ENCODE measurements at regions not wholly inside any gene's neighbourhood (a gene's known extent, or its start where the extent isn't known, plus 50 kb on each side); places are given as distances from the start of the nearest gene placed in this dataset.

GRCh38 chr7:68858497-68858896 lies 739.8 kb upstream of the AUTS2 start:
- H3K9me2 ChIP-seq (ENCODE audit: insufficient read depth): no peaks in the 10 kb centered on the region
- H2AFZ ChIP-seq: no peak overlapping the region
- TF ChIP-seq EZH2 (IDR thresholded peaks at IDR 0.05; ENCODE audit: insufficient read depth, poor library complexity, severe bottlenecking): no peak
- TF ChIP-seq EZH2phosphoT487 (IDR thresholded peaks at IDR 0.05; ENCODE audit: insufficient read depth, low read depth): no peak
- H3K27me3 ChIP-seq (replicated peaks; ENCODE audit: insufficient read depth): no peaks in the 10 kb centered on the region
- no peak overlapping the region for H3K9ac ChIP-seq
- no peaks in the 10 kb centered on the region for H4K20me1 ChIP-seq (ENCODE audit: insufficient read depth)
- no peaks in the 10 kb centered on the region for H3F3A ChIP-seq (ENCODE audit: insufficient read depth)
- WGBS, 2 experiments (ENCODE audit: low coverage in 1 of 2, low lambda C conversion rate in 2 of 2, missing lambda C conversion rate in 2 of 2): 3 to 14% methylated on average over 1 of the region's 1 CpG
- no peaks in the 10 kb centered on the region for H3K4me1 ChIP-seq (ENCODE audit: insufficient read depth)
- no peaks in the 10 kb centered on the region for H3K9me3 ChIP-seq (ENCODE audit: low read depth)
- no peak overlapping the region for H3K4me3 ChIP-seq
- in situ Hi-C loops (cut with MboI): no loop called here
- no peaks in the 10 kb centered on the region for H3K79me2 ChIP-seq (ENCODE audit: insufficient read depth)
- no peak for DNase-seq
- no peaks in the 10 kb centered on the region for H3K36me3 ChIP-seq (ENCODE audit: low read depth)
- no peak overlapping the region for H3K4me2 ChIP-seq (ENCODE audit: unreplicated experiment)
- no peak overlapping the region for H3K27ac ChIP-seq

GRCh38 chr7:68861171-68861570 lies 737.1 kb upstream of the AUTS2 start:
- H3K9ac ChIP-seq: no peak overlapping the region
- H3K36me3 ChIP-seq (ENCODE audit: low read depth): no peaks in the 10 kb centered on the region
- H3K27me3 ChIP-seq (replicated peaks; ENCODE audit: insufficient read depth): no peaks in the 10 kb centered on the region
- no peak for DNase-seq
- no peaks in the 10 kb centered on the region for H3K9me2 ChIP-seq (ENCODE audit: insufficient read depth)
- H3F3A ChIP-seq (ENCODE audit: insufficient read depth): no peaks in the 10 kb centered on the region
- no peak overlapping the region for H3K4me2 ChIP-seq (ENCODE audit: unreplicated experiment)
- in situ Hi-C loops (cut with MboI): no loop called here
- H3K4me1 ChIP-seq (ENCODE audit: insufficient read depth): no peaks in the 10 kb centered on the region
- no peak overlapping the region for H3K4me3 ChIP-seq
- H3K27ac ChIP-seq: no peak overlapping the region
- no peaks in the 10 kb centered on the region for H4K20me1 ChIP-seq (ENCODE audit: insufficient read depth)
- WGBS, 2 experiments (ENCODE audit: low coverage in 1 of 2, low lambda C conversion rate in 2 of 2, missing lambda C conversion rate in 2 of 2): 35 to 38% methylated on average over 7 of the region's 7 CpGs
- H3K79me2 ChIP-seq (ENCODE audit: insufficient read depth): no peaks in the 10 kb centered on the region
- H2AFZ ChIP-seq: no peak overlapping the region
- no peaks in the 10 kb centered on the region for H3K9me3 ChIP-seq (ENCODE audit: low read depth)
- TF ChIP-seq EZH2 (IDR thresholded peaks at IDR 0.05; ENCODE audit: insufficient read depth, poor library complexity, severe bottlenecking) (no peak), EZH2phosphoT487 (IDR thresholded peaks at IDR 0.05; ENCODE audit: insufficient read depth, low read depth) (no peak)

- Histone ChIP-seq H3K79me2 (ENCODE audit: insufficient read depth) (no peaks in the 10 kb centered on the region), H3K4me1 (ENCODE audit: insufficient read depth) (no peaks in the 10 kb centered on the region), H3K4me2 (ENCODE audit: unreplicated experiment) (no peak overlapping the region), H3K27me3 (replicated peaks; ENCODE audit: insufficient read depth) (no peaks in the 10 kb centered on the region), H3K27ac (no peak overlapping the region), H4K20me1 (ENCODE audit: insufficient read depth) (no peaks in the 10 kb centered on the region), H3K36me3 (ENCODE audit: low read depth) (no peaks in the 10 kb centered on the region), H3K9me3 (ENCODE audit: low read depth) (no peaks in the 10 kb centered on the region), H3K9me2 (ENCODE audit: insufficient read depth) (no peaks in the 10 kb centered on the region), H3K9ac (no peak overlapping the region), H3F3A (ENCODE audit: insufficient read depth) (no peaks in the 10 kb centered on the region), H3K4me3 (no peak overlapping the region), H2AFZ (no peak overlapping the region)
- TF ChIP-seq EZH2phosphoT487 (IDR thresholded peaks at IDR 0.05; ENCODE audit: insufficient read depth, low read depth) (no peak), EZH2 (IDR thresholded peaks at IDR 0.05; ENCODE audit: insufficient read depth, poor library complexity, severe bottlenecking) (no peak)
- DNase-seq: no peak
- 35 to 38% methylated on average over 6 of the region's 6 CpGs for WGBS, 2 experiments (ENCODE audit: low coverage in 1 of 2, low lambda C conversion rate in 2 of 2, missing lambda C conversion rate in 2 of 2)
- in situ Hi-C loops (cut with MboI): no loop called here
Measured at GRCh38 chr7:68862261-68862660, 736.0 kb upstream of the AUTS2 start.

- no peaks in the 10 kb centered on the region for H3K79me2 ChIP-seq (ENCODE audit: insufficient read depth)
- WGBS, 2 experiments (ENCODE audit: low coverage in 1 of 2, low lambda C conversion rate in 2 of 2, missing lambda C conversion rate in 2 of 2): 13 to 27% methylated on average over 4 of the region's 4 CpGs
- DNase-seq: no peak
- in situ Hi-C loops (cut with MboI): no loop called here
- H3K9me2 ChIP-seq (ENCODE audit: insufficient read depth): no peaks in the 10 kb centered on the region
- H3K9me3 ChIP-seq (ENCODE audit: low read depth): no peaks in the 10 kb centered on the region
- no peak overlapping the region for H3K27ac ChIP-seq
- H3K4me3 ChIP-seq: no peak overlapping the region
- no peaks in the 10 kb centered on the region for H3K27me3 ChIP-seq (replicated peaks; ENCODE audit: insufficient read depth)
- no peaks in the 10 kb centered on the region for H3K4me1 ChIP-seq (ENCODE audit: insufficient read depth)
- no peaks in the 10 kb centered on the region for H3F3A ChIP-seq (ENCODE audit: insufficient read depth)
- H3K4me2 ChIP-seq (ENCODE audit: unreplicated experiment): no peak overlapping the region
- no peaks in the 10 kb centered on the region for H4K20me1 ChIP-seq (ENCODE audit: insufficient read depth)
- no peaks in the 10 kb centered on the region for H3K36me3 ChIP-seq (ENCODE audit: low read depth)
- no peak overlapping the region for H3K9ac ChIP-seq
- TF ChIP-seq EZH2 (IDR thresholded peaks at IDR 0.05; ENCODE audit: insufficient read depth, poor library complexity, severe bottlenecking) (no peak), EZH2phosphoT487 (IDR thresholded peaks at IDR 0.05; ENCODE audit: insufficient read depth, low read depth) (no peak)
- no peak overlapping the region for H2AFZ ChIP-seq
Measured at GRCh38 chr7:68862736-68863135, 735.5 kb upstream of the AUTS2 start.

Data from GM23248 (cell line).